B cell (primary cell): ENCODE measurements at regions not wholly inside any gene's neighbourhood (a gene's known extent, or its start where the extent isn't known, plus 50 kb on each side); places are given as distances from the start of the nearest gene placed in this dataset.

Experiments
- EZH2 ChIP-seq: IDR thresholded peaks from 2 replicates; pipeline ENCODE4 v1.6.1; 2012; ENCODE audit warnings: borderline replicate concordance, low read depth, mild to moderate bottlenecking, moderate library complexity, low read length; ENCODE audit not compliant: insufficient read depth, poor library complexity, severe bottlenecking
- TF ChIP-seq, protein P1 (sequence below): fragments of 200-600 bp; IDR thresholded peaks from one replicate; pipeline ENCODE4 v1.8.0; 2022; ENCODE audit warnings: antibody characterized with exemption, mild to moderate bottlenecking

DNA sequence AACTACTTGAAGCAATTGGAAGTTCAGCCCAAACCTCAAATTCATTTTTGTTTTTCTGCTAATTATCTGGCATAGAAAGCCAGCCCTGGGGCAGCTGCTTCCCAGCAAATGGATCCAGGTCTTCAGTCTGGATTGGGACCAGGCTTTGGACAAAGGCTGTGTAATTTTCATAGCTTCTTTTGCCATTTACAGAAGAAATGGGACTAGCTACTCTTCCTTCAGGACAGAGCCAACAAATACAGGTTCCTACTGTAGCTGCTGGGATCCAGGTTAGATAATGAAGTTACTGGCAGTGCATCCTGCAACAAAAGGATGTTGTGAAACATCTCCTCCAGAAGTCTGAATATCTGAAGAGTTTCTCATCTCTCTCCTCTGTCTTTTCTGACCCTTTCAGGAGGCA, 171.5 kb upstream of the CAMK1G start:
- TF ChIP-seq, protein P1, sequence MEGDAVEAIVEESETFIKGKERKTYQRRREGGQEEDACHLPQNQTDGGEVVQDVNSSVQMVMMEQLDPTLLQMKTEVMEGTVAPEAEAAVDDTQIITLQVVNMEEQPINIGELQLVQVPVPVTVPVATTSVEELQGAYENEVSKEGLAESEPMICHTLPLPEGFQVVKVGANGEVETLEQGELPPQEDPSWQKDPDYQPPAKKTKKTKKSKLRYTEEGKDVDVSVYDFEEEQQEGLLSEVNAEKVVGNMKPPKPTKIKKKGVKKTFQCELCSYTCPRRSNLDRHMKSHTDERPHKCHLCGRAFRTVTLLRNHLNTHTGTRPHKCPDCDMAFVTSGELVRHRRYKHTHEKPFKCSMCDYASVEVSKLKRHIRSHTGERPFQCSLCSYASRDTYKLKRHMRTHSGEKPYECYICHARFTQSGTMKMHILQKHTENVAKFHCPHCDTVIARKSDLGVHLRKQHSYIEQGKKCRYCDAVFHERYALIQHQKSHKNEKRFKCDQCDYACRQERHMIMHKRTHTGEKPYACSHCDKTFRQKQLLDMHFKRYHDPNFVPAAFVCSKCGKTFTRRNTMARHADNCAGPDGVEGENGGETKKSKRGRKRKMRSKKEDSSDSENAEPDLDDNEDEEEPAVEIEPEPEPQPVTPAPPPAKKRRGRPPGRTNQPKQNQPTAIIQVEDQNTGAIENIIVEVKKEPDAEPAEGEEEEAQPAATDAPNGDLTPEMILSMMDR, result no peak
- TF ChIP-seq EZH2, result no peak
